ENCODE measurements at regions not wholly inside any gene's neighbourhood (a gene's known extent, or its start where the extent isn't known, plus 50 kb on each side); places are given as distances from the start of the nearest gene placed in this dataset.

DNA sequence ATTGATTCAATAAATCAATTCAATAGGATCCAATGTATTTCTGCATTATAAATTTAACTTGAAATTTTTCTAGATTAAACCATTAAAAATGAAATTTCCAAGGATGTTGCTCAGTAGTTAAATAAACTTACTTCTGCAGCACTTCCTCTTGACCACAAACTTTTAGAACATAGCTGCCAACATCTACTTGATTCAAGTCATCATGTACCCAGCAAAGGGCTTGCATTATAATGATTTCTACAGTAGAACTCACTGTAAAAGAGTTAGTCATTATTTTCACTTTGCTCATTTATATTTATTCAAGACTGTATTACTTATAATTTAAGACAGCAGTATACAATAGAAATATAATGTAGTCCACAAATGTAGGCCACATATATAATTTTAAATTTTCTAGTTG lies 59.2 kb downstream of the PIK3C2A start:
- TF ChIP-seq, protein P1, sequence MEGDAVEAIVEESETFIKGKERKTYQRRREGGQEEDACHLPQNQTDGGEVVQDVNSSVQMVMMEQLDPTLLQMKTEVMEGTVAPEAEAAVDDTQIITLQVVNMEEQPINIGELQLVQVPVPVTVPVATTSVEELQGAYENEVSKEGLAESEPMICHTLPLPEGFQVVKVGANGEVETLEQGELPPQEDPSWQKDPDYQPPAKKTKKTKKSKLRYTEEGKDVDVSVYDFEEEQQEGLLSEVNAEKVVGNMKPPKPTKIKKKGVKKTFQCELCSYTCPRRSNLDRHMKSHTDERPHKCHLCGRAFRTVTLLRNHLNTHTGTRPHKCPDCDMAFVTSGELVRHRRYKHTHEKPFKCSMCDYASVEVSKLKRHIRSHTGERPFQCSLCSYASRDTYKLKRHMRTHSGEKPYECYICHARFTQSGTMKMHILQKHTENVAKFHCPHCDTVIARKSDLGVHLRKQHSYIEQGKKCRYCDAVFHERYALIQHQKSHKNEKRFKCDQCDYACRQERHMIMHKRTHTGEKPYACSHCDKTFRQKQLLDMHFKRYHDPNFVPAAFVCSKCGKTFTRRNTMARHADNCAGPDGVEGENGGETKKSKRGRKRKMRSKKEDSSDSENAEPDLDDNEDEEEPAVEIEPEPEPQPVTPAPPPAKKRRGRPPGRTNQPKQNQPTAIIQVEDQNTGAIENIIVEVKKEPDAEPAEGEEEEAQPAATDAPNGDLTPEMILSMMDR (conservative IDR thresholded peaks at IDR 0.05; ENCODE audit: low read depth in 2 of 2), result no peak
- TF ChIP-seq POLR2AphosphoS5 (IDR thresholded peaks at IDR 0.05; ENCODE audit: low read depth), result no peak
- TF ChIP-seq EZH2 (IDR thresholded peaks at IDR 0.05; ENCODE audit: low read depth, unreplicated experiment), result no peak
- TF ChIP-seq, protein P2, sequence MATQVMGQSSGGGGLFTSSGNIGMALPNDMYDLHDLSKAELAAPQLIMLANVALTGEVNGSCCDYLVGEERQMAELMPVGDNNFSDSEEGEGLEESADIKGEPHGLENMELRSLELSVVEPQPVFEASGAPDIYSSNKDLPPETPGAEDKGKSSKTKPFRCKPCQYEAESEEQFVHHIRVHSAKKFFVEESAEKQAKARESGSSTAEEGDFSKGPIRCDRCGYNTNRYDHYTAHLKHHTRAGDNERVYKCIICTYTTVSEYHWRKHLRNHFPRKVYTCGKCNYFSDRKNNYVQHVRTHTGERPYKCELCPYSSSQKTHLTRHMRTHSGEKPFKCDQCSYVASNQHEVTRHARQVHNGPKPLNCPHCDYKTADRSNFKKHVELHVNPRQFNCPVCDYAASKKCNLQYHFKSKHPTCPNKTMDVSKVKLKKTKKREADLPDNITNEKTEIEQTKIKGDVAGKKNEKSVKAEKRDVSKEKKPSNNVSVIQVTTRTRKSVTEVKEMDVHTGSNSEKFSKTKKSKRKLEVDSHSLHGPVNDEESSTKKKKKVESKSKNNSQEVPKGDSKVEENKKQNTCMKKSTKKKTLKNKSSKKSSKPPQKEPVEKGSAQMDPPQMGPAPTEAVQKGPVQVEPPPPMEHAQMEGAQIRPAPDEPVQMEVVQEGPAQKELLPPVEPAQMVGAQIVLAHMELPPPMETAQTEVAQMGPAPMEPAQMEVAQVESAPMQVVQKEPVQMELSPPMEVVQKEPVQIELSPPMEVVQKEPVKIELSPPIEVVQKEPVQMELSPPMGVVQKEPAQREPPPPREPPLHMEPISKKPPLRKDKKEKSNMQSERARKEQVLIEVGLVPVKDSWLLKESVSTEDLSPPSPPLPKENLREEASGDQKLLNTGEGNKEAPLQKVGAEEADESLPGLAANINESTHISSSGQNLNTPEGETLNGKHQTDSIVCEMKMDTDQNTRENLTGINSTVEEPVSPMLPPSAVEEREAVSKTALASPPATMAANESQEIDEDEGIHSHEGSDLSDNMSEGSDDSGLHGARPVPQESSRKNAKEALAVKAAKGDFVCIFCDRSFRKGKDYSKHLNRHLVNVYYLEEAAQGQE (IDR thresholded peaks at IDR 0.05; ENCODE audit: unreplicated experiment), result no peak
- TF ChIP-seq ZNF114 (CRISPR knock-in tag; IDR thresholded peaks at IDR 0.05), result no peak
